HEK293 (cell line): ENCODE measurements at regions not wholly inside any gene's neighbourhood (a gene's known extent, or its start where the extent isn't known, plus 50 kb on each side); places are given as distances from the start of the nearest gene placed in this dataset.

Source experiments
- BCL11B ChIP-seq: fragments of 450-650 bp; formaldehyde crosslinking; IDR thresholded peaks from 2 replicates; pipeline ENCODE4 v1.5.1; 2016; ENCODE audit warnings: low read depth, missing biosample characterization, missing genetic modification characterization
- EGR2 ChIP-seq: fragments of 450-650 bp; formaldehyde crosslinking; IDR thresholded peaks from 2 replicates; pipeline ENCODE4 v1.5.1; 2016; ENCODE audit warnings: low read depth, missing biosample characterization, missing genetic modification characterization
- ELK4 ChIP-seq: IDR thresholded peaks from 2 replicates; pipeline ENCODE4 v1.6.1; 2011; ENCODE audit warnings: mild to moderate bottlenecking, low read depth, low read length, borderline replicate concordance
- FEZF1 ChIP-seq: fragments of 450-650 bp; formaldehyde crosslinking; IDR thresholded peaks from 2 replicates; pipeline ENCODE4 v1.5.1; 2016; ENCODE audit warnings: missing biosample characterization, missing genetic modification characterization
- HOXD13 ChIP-seq: sonication (generic); formaldehyde crosslinking; IDR thresholded peaks from 2 replicates; pipeline ENCODE4 v1.8.0; 2022; ENCODE audit warnings: missing genetic modification reagents, borderline replicate concordance
- KLF8 ChIP-seq: fragments of 450-650 bp; formaldehyde crosslinking; IDR thresholded peaks from 2 replicates; pipeline ENCODE4 v1.5.1; 2016; ENCODE audit warnings: missing biosample characterization, missing genetic modification characterization
- MYNN ChIP-seq: fragments of 450-650 bp; formaldehyde crosslinking; IDR thresholded peaks from 2 replicates; pipeline ENCODE4 v1.5.1; 2016; ENCODE audit warnings: missing biosample characterization, missing genetic modification characterization, borderline replicate concordance
- OVOL3 ChIP-seq: fragments of 450-650 bp; formaldehyde crosslinking; IDR thresholded peaks from 2 replicates; pipeline ENCODE4 v1.5.1; 2016; ENCODE audit warnings: missing biosample characterization, missing genetic modification characterization
- PBX3 ChIP-seq: sonication (generic); formaldehyde crosslinking; IDR thresholded peaks from 2 replicates; pipeline ENCODE4 v1.8.1; 2022; ENCODE audit warnings: mild to moderate bottlenecking, moderate library complexity, missing genetic modification reagents
- SETDB1 ChIP-seq: IDR thresholded peaks from one replicate; pipeline ENCODE4 v1.6.1; 2017; ENCODE audit warnings: mild to moderate bottlenecking, low read length, moderate library complexity, mixed read lengths; ENCODE audit not compliant: insufficient read length
- SP3 ChIP-seq: fragments of 450-650 bp; formaldehyde crosslinking; IDR thresholded peaks from 2 replicates; pipeline ENCODE4 v1.5.1; 2016; ENCODE audit warnings: missing biosample characterization, missing genetic modification characterization
- SP7 ChIP-seq: fragments of 450-650 bp; formaldehyde crosslinking; IDR thresholded peaks from 2 replicates; pipeline ENCODE4 v1.5.1; 2016; ENCODE audit warnings: missing biosample characterization, missing genetic modification characterization
- ZBTB21 ChIP-seq: fragments of 450-650 bp; formaldehyde crosslinking; IDR thresholded peaks from 2 replicates; pipeline ENCODE4 v1.5.1; 2017; ENCODE audit warnings: missing biosample characterization, missing genetic modification characterization
- ZNF121 ChIP-seq: fragments of 450-650 bp; formaldehyde crosslinking; IDR thresholded peaks from 2 replicates; pipeline ENCODE4 v1.5.1; 2016; ENCODE audit warnings: missing biosample characterization, missing genetic modification characterization
- ZNF155 ChIP-seq: fragments of 450-650 bp; formaldehyde crosslinking; IDR thresholded peaks from 2 replicates; pipeline ENCODE4 v1.5.1; 2016; ENCODE audit warnings: missing biosample characterization, missing genetic modification characterization
- ZNF24 ChIP-seq: fragments of 450-650 bp; formaldehyde crosslinking; IDR thresholded peaks from 2 replicates; pipeline ENCODE4 v1.5.1; 2016; ENCODE audit warnings: missing biosample characterization, missing genetic modification characterization
- ZNF248 ChIP-seq: fragments of 450-650 bp; formaldehyde crosslinking; IDR thresholded peaks from 2 replicates; pipeline ENCODE4 v1.5.1; 2017; ENCODE audit warnings: missing biosample characterization, missing genetic modification characterization
- ZNF335 ChIP-seq: fragments of 450-650 bp; formaldehyde crosslinking; conservative IDR thresholded peaks from 2 replicates; pipeline ENCODE4 v1.5.1; 2016; ENCODE audit warnings: missing biosample characterization, missing genetic modification characterization
- ZNF488 ChIP-seq: fragments of 450-650 bp; formaldehyde crosslinking; IDR thresholded peaks from 2 replicates; pipeline ENCODE4 v1.5.1; 2016; ENCODE audit warnings: missing biosample characterization, missing genetic modification characterization
- ZNF510 ChIP-seq: fragments of 450-650 bp; formaldehyde crosslinking; IDR thresholded peaks from 2 replicates; pipeline ENCODE4 v1.5.1; 2018; ENCODE audit warnings: mild to moderate bottlenecking, missing genetic modification characterization, missing biosample characterization; ENCODE audit not compliant: insufficient replicate concordance
- ZNF518A ChIP-seq: fragments of 450-650 bp; formaldehyde crosslinking; conservative IDR thresholded peaks from 2 replicates; pipeline ENCODE4 v1.5.1; 2016; ENCODE audit warnings: low read depth, missing biosample characterization, missing genetic modification characterization
- ZNF529 ChIP-seq: fragments of 450-650 bp; formaldehyde crosslinking; IDR thresholded peaks from 2 replicates; pipeline ENCODE4 v1.5.1; 2017; ENCODE audit warnings: missing genetic modification characterization, missing biosample characterization; ENCODE audit not compliant: insufficient replicate concordance
- ZNF555 ChIP-seq: fragments of 450-650 bp; formaldehyde crosslinking; conservative IDR thresholded peaks from 2 replicates; pipeline ENCODE4 v1.5.1; 2017; ENCODE audit warnings: missing biosample characterization, mild to moderate bottlenecking, missing genetic modification characterization, inconsistent platforms
- ZNF558 ChIP-seq: fragments of 450-650 bp; formaldehyde crosslinking; IDR thresholded peaks from 2 replicates; pipeline ENCODE4 v1.5.1; 2016; ENCODE audit warnings: missing biosample characterization, missing genetic modification characterization
- ZNF621 ChIP-seq: fragments of 450-650 bp; formaldehyde crosslinking; IDR thresholded peaks from 2 replicates; pipeline ENCODE4 v1.5.1; 2017; ENCODE audit warnings: missing biosample characterization, missing genetic modification characterization
- ZNF660 ChIP-seq: fragments of 450-650 bp; IDR thresholded peaks from 2 replicates; pipeline ENCODE4 v1.5.1; 2018; ENCODE audit warnings: missing biosample characterization, mild to moderate bottlenecking, missing genetic modification characterization

GRCh38 chr15:70569091-70569713 lies 194.2 kb downstream of the UACA start (continued):
- TF ChIP-seq SP3 (tag by site-specific recombination) = no peak
- no peak for TF ChIP-seq HOXD13 (CRISPR knock-in tag)
- no peak for TF ChIP-seq SP7 (tag by site-specific recombination)
- no peak for TF ChIP-seq ZNF529 (tag by site-specific recombination)
- TF ChIP-seq PBX3 (CRISPR knock-in tag) = no peak
- no peak for TF ChIP-seq OVOL3
- TF ChIP-seq ZNF488 (tag by site-specific recombination) = no peak
- no peak for TF ChIP-seq KLF8
- no peak for TF ChIP-seq ZNF660 (tag by site-specific recombination)
- TF ChIP-seq ZNF155 = no peak
- no peak for TF ChIP-seq BCL11B (tag by site-specific recombination)
- TF ChIP-seq ZNF24 (tag by site-specific recombination) = no peak
- TF ChIP-seq ZNF335 (tag by site-specific recombination) = peak; percentile 27; the same call in 1 of the 2 replicates
- TF ChIP-seq ZNF510 (tag by site-specific recombination) = no peak
- TF ChIP-seq ZNF558 (tag by site-specific recombination) = no peak
- TF ChIP-seq ZNF121 (tag by site-specific recombination) = no peak
- no peak for TF ChIP-seq SETDB1
- TF ChIP-seq EGR2 = no peak
- TF ChIP-seq ZBTB21 (tag by site-specific recombination) = no peak
- TF ChIP-seq ELK4 = no peak
- TF ChIP-seq ZNF555 (tag by site-specific recombination) = no peak
- no peak for TF ChIP-seq FEZF1 (tag by site-specific recombination)
- TF ChIP-seq ZNF248 (tag by site-specific recombination) = no peak
- TF ChIP-seq MYNN = no peak
- no peak for TF ChIP-seq ZNF621 (tag by site-specific recombination)
- no peak for TF ChIP-seq ZNF518A (tag by site-specific recombination)
